Gastrocnemius medialis (tissue), 4 donors: ENCODE measurements at regions not wholly inside any gene's neighbourhood (a gene's known extent, or its start where the extent isn't known, plus 50 kb on each side); places are given as distances from the start of the nearest gene placed in this dataset.

Source experiments
- ATAC-seq, 2 donors: fragments of 150-250 bp; one replicate each; pipeline ENCODE4 v1.9.1; 2016
- DNase-seq, 2 donors: peaks; one replicate each; pipeline ENCODE4 v3.0.0-alpha.2; 2019
- H3K27ac ChIP-seq, 4 donors: fragments of 200-600 bp; sonication (generic); 1 replicate in 1 of 4; 2 replicates in 3 of 4; pipeline ENCODE4 v1.5.1; 2016 to 2018; ENCODE audit warnings: mild to moderate bottlenecking in 2 of 4, moderate library complexity in 1 of 4
- H3K27me3 ChIP-seq, 3 donors: fragments of 200-600 bp; sonication (generic) in 2 of 3; 1 replicate in 1 of 3; 2 replicates in 2 of 3; pipeline versions ENCODE4 v1.5.1 to v1.6.0; 2016 to 2019; ENCODE audit warnings: mild to moderate bottlenecking in 1 of 3, moderate library complexity in 1 of 3
- H3K36me3 ChIP-seq, 2 donors: fragments of 200-600 bp; sonication (generic) in 1 of 2; one replicate each; pipeline ENCODE4 v1.5.1; 2017 to 2018
- H3K4me1 ChIP-seq, 2 donors: fragments of 200-600 bp; sonication (generic) in 1 of 2; one replicate each; pipeline ENCODE4 v1.5.1; 2016 to 2017; ENCODE audit warnings: mild to moderate bottlenecking in 2 of 2
- H3K4me3 ChIP-seq, 4 donors: fragments of 200-600 bp; sonication (generic) in 3 of 4; 1 replicate in 1 of 4; 2 replicates in 3 of 4; pipeline ENCODE4 v1.5.1; 2016 to 2019; ENCODE audit warnings: mild to moderate bottlenecking in 2 of 4
- H3K9me3 ChIP-seq, 3 donors: fragments of 200-600 bp; sonication (generic) in 2 of 3; 1 replicate in 1 of 3; 2 replicates in 2 of 3; pipeline ENCODE4 v1.5.1; 2016 to 2019
- CTCF ChIP-seq, 5 experiments: fragments of 450-650 bp in 3 of 5; fragments of 200-600 bp in 2 of 5; sonication (generic) in 2 of 5; IDR thresholded peaks in 4 of 5; conservative IDR thresholded peaks in 1 of 5; 1 replicate in 4 of 5; 2 replicates in 1 of 5; pipeline ENCODE4 v1.5.1; 2016 to 2019; ENCODE audit warnings: antibody characterized with exemption in 5 of 5, mild to moderate bottlenecking in 3 of 5, moderate library complexity in 3 of 5
- POLR2A ChIP-seq, 2 donors: fragments of 450-650 bp; IDR thresholded peaks; one replicate each; pipeline ENCODE4 v1.6.1; 2017; ENCODE audit warnings: antibody characterized with exemption in 2 of 2, mild to moderate bottlenecking in 2 of 2, moderate library complexity in 2 of 2
- in situ Hi-C, 4 donors: fragments of 200-750 bp; cut with MboI; loops; one replicate each; pipeline versions ENCODE4 v1.15.0 to v1.8.0; 2017; ENCODE audit warnings: low sequenced_read_pairs in 4 of 4
- intact Hi-C: fragments of 100-400 bp; cut with DNase I; formaldehyde crosslinking; loops from one replicate; pipeline ENCODE4 v1.15.1; 2023; ENCODE audit warnings: low total_unique reads

- in situ Hi-C loops = loop anchor here in 1 of 4 donors (25.0 kb wide), 1 partner anchor 96 kb away; no protein-coding TSS in a partner anchor
- ATAC-seq = no peak
- intact Hi-C loops = no loop called here
- no peaks in the 10 kb centered on the region for H3K36me3 ChIP-seq
- no peak for TF ChIP-seq CTCF (IDR thresholded peaks at IDR 0.05 in 4 of 5, conservative IDR thresholded peaks at IDR 0.05 in 1 of 5)
- TF ChIP-seq POLR2A (IDR thresholded peaks at IDR 0.05) = no peak
- H3K27ac ChIP-seq = no peak overlapping the region
- H3K9me3 ChIP-seq = no peaks in the 10 kb centered on the region
- no peak overlapping the region for H3K4me3 ChIP-seq
- no peak for DNase-seq
- H3K4me1 ChIP-seq = no peaks in the 10 kb centered on the region
- H3K27me3 ChIP-seq = no peaks in the 10 kb centered on the region
Observed at GRCh38 chr18:40016405-40016804, 1938.6 kb upstream of the PIK3C3 start.

- TF ChIP-seq POLR2A (IDR thresholded peaks at IDR 0.05) (no peak), CTCF (IDR thresholded peaks at IDR 0.05 in 4 of 5, conservative IDR thresholded peaks at IDR 0.05 in 1 of 5) (no peak)
- Histone ChIP-seq H3K27me3 (no peaks in the 10 kb centered on the region), H3K9me3 (no peaks in the 10 kb centered on the region), H3K27ac (no peak overlapping the region), H3K36me3 (no peaks in the 10 kb centered on the region), H3K4me3 (no peak overlapping the region), H3K4me1 (no peaks in the 10 kb centered on the region)
- in situ Hi-C loops (loop anchor here in 1 of 4 donors (25.0 kb wide), 1 partner anchor 99 kb away; no protein-coding TSS in a partner anchor), intact Hi-C loops (no loop called here)
- ATAC-seq = no peak
- DNase-seq = no peak
Observed at GRCh38 chr18:40013001-40013609, 1941.9 kb upstream of the PIK3C3 start.

- Histone ChIP-seq H3K9me3 (no peaks in the 10 kb centered on the region), H3K4me3 (no peak overlapping the region), H3K27me3 (no peaks in the 10 kb centered on the region), H3K36me3 (no peaks in the 10 kb centered on the region), H3K27ac (no peak overlapping the region), H3K4me1 (no peaks in the 10 kb centered on the region)
- TF ChIP-seq CTCF (IDR thresholded peaks at IDR 0.05 in 4 of 5, conservative IDR thresholded peaks at IDR 0.05 in 1 of 5) = no peak
- TF ChIP-seq POLR2A (IDR thresholded peaks at IDR 0.05) = no peak
- intact Hi-C loops (no loop called here), in situ Hi-C loops (loop anchor here in 1 of 4 donors (25.0 kb wide), 1 partner anchor 101 kb away; no protein-coding TSS in a partner anchor)
- no peak for ATAC-seq
- DNase-seq = no peak
Observed at GRCh38 chr18:40011201-40011600, 1943.8 kb upstream of the PIK3C3 start.

- intact Hi-C loops = no loop called here
- no peak overlapping the region for H3K4me3 ChIP-seq
- H3K9me3 ChIP-seq = no peaks in the 10 kb centered on the region
- H3K27ac ChIP-seq = no peak overlapping the region
- H3K36me3 ChIP-seq = no peaks in the 10 kb centered on the region
- in situ Hi-C loops = loop anchor here in 1 of 4 donors (25.0 kb wide), 1 partner anchor 106 kb away; no protein-coding TSS in a partner anchor
- H3K27me3 ChIP-seq = no peaks in the 10 kb centered on the region
- DNase-seq (no peak), ATAC-seq (no peak)
- no peak for TF ChIP-seq POLR2A (IDR thresholded peaks at IDR 0.05)
- no peaks in the 10 kb centered on the region for H3K4me1 ChIP-seq
Observed at GRCh38 chr18:40006634-40007033, 1948.4 kb upstream of the PIK3C3 start.

GRCh38 chr18:40004246-40004645, 1950.8 kb upstream of the PIK3C3 start:
- Histone ChIP-seq H3K36me3 (no peaks in the 10 kb centered on the region), H3K4me3 (no peak overlapping the region), H3K4me1 (no peaks in the 10 kb centered on the region), H3K27me3 (no peaks in the 10 kb centered on the region), H3K9me3 (no peaks in the 10 kb centered on the region), H3K27ac (no peak overlapping the region)
- ATAC-seq (no peak), DNase-seq (no peak)
- in situ Hi-C loops = loop anchor here in 1 of 4 donors (25.0 kb wide), 1 partner anchor 108 kb away; no protein-coding TSS in a partner anchor
- intact Hi-C loops = no loop called here
- TF ChIP-seq POLR2A (IDR thresholded peaks at IDR 0.05) = no peak
- TF ChIP-seq CTCF (IDR thresholded peaks at IDR 0.05 in 4 of 5, conservative IDR thresholded peaks at IDR 0.05 in 1 of 5) = no peak
